ENCODE measurements at regions not wholly inside any gene's neighbourhood (a gene's known extent, or its start where the extent isn't known, plus 50 kb on each side); places are given as distances from the start of the nearest gene placed in this dataset.

DNA sequence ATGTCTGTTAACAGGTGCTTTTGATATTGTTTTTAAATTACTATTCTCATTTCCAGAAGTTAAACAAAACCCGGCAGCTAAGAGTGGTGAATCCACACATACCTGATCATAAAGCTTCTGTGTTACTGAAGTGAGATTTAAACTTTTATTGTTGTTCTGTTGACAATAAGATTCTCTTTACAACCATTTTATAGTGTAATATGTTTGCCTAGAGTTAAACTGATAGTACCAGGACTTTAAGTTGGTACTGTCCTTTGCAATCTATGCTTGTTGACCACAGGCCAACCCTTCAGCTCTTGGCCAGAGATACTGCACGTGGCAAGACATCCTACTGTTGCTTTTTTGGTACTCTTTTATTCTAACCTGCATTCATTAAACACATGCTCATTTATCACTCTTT lies 806.2 kb downstream of the MTRR start:
- POLR2A ChIA-PET: no interaction called here
- ATAC-seq (no peak), DNase-seq (ENCODE audit: low spot score) (no peak)
- Mint-ChIP-seq H3K27ac (no peak overlapping the region), H3K36me3 (no peaks in the 10 kb centered on the region), H3K4me1 (0 out of 2 replicates have a peak, but pooled peaks cover 2% of the 10 kb centered on the region), H3K4me3 (no peak overlapping the region), H3K27me3 (ENCODE audit: low read depth) (no peaks in the 10 kb centered on the region), H3K9me3 (no peaks in the 10 kb centered on the region)
- CTCF ChIA-PET: no interaction called here
- TF ChIP-seq TEAD1 (CRISPR knock-in tag; IDR thresholded peaks at IDR 0.05) (no peak), NFE2L1 (CRISPR knock-in tag; IDR thresholded peaks at IDR 0.05) (no peak)

DNA sequence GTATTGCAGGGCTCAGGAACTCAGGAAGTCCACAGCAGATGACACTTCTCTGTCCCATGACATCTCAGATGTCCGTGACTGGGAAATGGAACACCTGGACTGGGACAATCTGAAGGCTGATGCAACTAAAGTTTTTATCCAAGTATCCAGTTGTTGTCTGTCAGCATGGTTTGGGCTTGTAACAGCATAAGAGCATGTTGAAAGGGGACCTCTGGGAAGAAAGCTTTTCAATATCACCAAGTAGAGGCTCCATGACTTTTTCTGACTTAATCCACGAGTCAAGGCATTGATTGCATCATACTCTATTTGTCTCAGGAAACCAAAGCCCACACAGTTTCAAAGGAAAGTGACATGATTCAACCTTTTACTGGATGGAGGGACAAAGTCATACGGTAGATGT lies 807.7 kb downstream of the MTRR start:
- CTCF ChIA-PET: no interaction called here
- H3K27me3 Mint-ChIP-seq (ENCODE audit: low read depth): no peaks in the 10 kb centered on the region
- POLR2A ChIA-PET: no interaction called here

More for the DNA sequence above, 807.7 kb downstream of the MTRR start:
- DNase-seq (ENCODE audit: low spot score) (no peak), ATAC-seq (no peak)
- Mint-ChIP-seq H3K4me3 (no peak overlapping the region), H3K27ac (no peak overlapping the region), H3K4me1 (no peaks in the 10 kb centered on the region), H3K9me3 (no peaks in the 10 kb centered on the region), H3K36me3 (no peaks in the 10 kb centered on the region)
- TF ChIP-seq HMGA2 (CRISPR knock-in tag; IDR thresholded peaks at IDR 0.05): no peak
- TF ChIP-seq ZNF121 (CRISPR knock-in tag; IDR thresholded peaks at IDR 0.05): no peak
- TF ChIP-seq, protein P1, sequence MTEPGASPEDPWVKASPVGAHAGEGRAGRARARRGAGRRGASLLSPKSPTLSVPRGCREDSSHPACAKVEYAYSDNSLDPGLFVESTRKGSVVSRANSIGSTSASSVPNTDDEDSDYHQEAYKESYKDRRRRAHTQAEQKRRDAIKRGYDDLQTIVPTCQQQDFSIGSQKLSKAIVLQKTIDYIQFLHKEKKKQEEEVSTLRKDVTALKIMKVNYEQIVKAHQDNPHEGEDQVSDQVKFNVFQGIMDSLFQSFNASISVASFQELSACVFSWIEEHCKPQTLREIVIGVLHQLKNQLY (CRISPR knock-in tag; IDR thresholded peaks at IDR 0.05): no peak
- TF ChIP-seq ZNF423 (CRISPR knock-in tag; IDR thresholded peaks at IDR 0.05): no peak
- TF ChIP-seq SOX15 (CRISPR knock-in tag; IDR thresholded peaks at IDR 0.05): no peak
- no peak for TF ChIP-seq ZNF232 (CRISPR knock-in tag; IDR thresholded peaks at IDR 0.05)
- TF ChIP-seq SMAD3 (CRISPR knock-in tag; IDR thresholded peaks at IDR 0.05; ENCODE audit: borderline replicate concordance): no peak
- TF ChIP-seq, protein P2, sequence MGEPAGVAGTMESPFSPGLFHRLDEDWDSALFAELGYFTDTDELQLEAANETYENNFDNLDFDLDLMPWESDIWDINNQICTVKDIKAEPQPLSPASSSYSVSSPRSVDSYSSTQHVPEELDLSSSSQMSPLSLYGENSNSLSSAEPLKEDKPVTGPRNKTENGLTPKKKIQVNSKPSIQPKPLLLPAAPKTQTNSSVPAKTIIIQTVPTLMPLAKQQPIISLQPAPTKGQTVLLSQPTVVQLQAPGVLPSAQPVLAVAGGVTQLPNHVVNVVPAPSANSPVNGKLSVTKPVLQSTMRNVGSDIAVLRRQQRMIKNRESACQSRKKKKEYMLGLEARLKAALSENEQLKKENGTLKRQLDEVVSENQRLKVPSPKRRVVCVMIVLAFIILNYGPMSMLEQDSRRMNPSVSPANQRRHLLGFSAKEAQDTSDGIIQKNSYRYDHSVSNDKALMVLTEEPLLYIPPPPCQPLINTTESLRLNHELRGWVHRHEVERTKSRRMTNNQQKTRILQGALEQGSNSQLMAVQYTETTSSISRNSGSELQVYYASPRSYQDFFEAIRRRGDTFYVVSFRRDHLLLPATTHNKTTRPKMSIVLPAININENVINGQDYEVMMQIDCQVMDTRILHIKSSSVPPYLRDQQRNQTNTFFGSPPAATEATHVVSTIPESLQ (CRISPR knock-in tag; IDR thresholded peaks at IDR 0.05): no peak
- TF ChIP-seq, protein P3, sequence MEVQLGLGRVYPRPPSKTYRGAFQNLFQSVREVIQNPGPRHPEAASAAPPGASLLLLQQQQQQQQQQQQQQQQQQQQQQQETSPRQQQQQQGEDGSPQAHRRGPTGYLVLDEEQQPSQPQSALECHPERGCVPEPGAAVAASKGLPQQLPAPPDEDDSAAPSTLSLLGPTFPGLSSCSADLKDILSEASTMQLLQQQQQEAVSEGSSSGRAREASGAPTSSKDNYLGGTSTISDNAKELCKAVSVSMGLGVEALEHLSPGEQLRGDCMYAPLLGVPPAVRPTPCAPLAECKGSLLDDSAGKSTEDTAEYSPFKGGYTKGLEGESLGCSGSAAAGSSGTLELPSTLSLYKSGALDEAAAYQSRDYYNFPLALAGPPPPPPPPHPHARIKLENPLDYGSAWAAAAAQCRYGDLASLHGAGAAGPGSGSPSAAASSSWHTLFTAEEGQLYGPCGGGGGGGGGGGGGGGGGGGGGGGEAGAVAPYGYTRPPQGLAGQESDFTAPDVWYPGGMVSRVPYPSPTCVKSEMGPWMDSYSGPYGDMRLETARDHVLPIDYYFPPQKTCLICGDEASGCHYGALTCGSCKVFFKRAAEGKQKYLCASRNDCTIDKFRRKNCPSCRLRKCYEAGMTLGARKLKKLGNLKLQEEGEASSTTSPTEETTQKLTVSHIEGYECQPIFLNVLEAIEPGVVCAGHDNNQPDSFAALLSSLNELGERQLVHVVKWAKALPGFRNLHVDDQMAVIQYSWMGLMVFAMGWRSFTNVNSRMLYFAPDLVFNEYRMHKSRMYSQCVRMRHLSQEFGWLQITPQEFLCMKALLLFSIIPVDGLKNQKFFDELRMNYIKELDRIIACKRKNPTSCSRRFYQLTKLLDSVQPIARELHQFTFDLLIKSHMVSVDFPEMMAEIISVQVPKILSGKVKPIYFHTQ (CRISPR knock-in tag; IDR thresholded peaks at IDR 0.05): no peak
- no peak for TF ChIP-seq ZBTB43 (CRISPR knock-in tag; IDR thresholded peaks at IDR 0.05)
- no peak for TF ChIP-seq PRRX2 (CRISPR knock-in tag; IDR thresholded peaks at IDR 0.05)
- TF ChIP-seq ZNF425 (CRISPR knock-in tag; conservative IDR thresholded peaks at IDR 0.05): no peak
- TF ChIP-seq ZNF263 (CRISPR knock-in tag; IDR thresholded peaks at IDR 0.05; ENCODE audit: low read depth): no peak
- TF ChIP-seq ZNF219 (CRISPR knock-in tag; IDR thresholded peaks at IDR 0.05; ENCODE audit: borderline replicate concordance): no peak
- TF ChIP-seq PRDM15 (CRISPR knock-in tag; IDR thresholded peaks at IDR 0.05): no peak
- TF ChIP-seq NR2C2 (CRISPR knock-in tag; IDR thresholded peaks at IDR 0.05): no peak
- no peak for TF ChIP-seq FOXP4 (CRISPR knock-in tag; IDR thresholded peaks at IDR 0.05)
- no peak for TF ChIP-seq EMX1 (CRISPR knock-in tag; IDR thresholded peaks at IDR 0.05)
- TF ChIP-seq TP53 (CRISPR knock-in tag; IDR thresholded peaks at IDR 0.05): no peak
